Type B pancreatic cell (in vitro differentiated cells): ENCODE measurements at regions not wholly inside any gene's neighbourhood (a gene's known extent, or its start where the extent isn't known, plus 50 kb on each side); places are given as distances from the start of the nearest gene placed in this dataset.
A peak's percentile ranks its signal among the peaks of the same experiment; 100 is the strongest.

Experiments
- DNase-seq: peaks from one replicate; pipeline ENCODE4 v3.0.0; 2021; ENCODE audit warnings: mixed read lengths; ENCODE audit not compliant: unreplicated experiment; ENCODE audit errors: extremely low spot score
- H3K27ac Mint-ChIP-seq: 2 replicates; pipeline ENCODE4 v1.8.0; 2021; ENCODE audit warnings: mild to moderate bottlenecking, mixed read lengths
- H3K27me3 Mint-ChIP-seq: 2 replicates; pipeline ENCODE4 v1.8.0; 2021; ENCODE audit warnings: mixed read lengths
- H3K36me3 Mint-ChIP-seq: 2 replicates; pipeline ENCODE4 v1.8.0; 2021; ENCODE audit warnings: mixed read lengths
- H3K4me1 Mint-ChIP-seq: one replicate; pipeline ENCODE4 v1.8.0; 2021; ENCODE audit warnings: mixed read lengths; ENCODE audit not compliant: unreplicated experiment
- H3K4me3 Mint-ChIP-seq: 2 replicates; pipeline ENCODE4 v1.8.0; 2021; ENCODE audit warnings: mild to moderate bottlenecking, mixed read lengths
- H3K9me3 Mint-ChIP-seq: 2 replicates; pipeline ENCODE4 v1.8.0; 2021; ENCODE audit warnings: mixed read lengths
- TF ChIP-seq, protein P1 (sequence below): fragments of 200-600 bp; sonication (generic); conservative IDR thresholded peaks from 2 replicates; pipeline ENCODE4 v1.5.0; 2021; ENCODE audit warnings: antibody characterized with exemption, mild to moderate bottlenecking

DNA sequence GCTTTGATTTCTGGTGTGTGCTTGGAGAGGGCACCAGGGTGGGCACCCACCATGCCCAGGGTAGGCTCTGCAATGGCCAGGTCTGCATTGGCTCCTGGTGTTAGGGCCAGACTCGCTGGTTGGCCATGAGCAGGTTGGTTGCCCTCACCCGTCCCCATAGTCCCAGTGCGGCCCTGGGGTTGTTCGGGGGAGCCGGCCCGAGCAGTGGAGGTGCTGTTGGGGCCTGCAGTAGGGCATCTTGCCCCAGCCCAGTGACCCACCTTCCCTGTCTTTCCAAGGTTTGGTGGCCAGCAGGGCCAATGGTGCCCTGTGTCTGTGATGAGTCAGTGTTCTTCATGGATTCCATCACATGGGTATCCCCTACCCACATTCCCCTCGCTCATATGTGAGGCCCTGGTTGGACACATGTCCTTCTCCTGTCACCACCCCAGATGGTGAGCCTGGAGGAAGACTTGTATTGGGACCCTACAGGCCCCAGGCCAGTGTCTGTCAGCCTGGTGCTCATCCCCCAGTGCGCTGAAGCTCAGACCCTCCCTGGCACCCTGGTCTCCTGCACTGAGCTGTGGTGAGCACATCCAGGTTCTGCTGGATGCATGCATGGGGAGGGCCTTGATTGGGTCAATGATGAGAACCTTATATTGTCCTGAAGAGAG, 190.1 kb downstream of the UBE3A start:
- TF ChIP-seq, protein P1, sequence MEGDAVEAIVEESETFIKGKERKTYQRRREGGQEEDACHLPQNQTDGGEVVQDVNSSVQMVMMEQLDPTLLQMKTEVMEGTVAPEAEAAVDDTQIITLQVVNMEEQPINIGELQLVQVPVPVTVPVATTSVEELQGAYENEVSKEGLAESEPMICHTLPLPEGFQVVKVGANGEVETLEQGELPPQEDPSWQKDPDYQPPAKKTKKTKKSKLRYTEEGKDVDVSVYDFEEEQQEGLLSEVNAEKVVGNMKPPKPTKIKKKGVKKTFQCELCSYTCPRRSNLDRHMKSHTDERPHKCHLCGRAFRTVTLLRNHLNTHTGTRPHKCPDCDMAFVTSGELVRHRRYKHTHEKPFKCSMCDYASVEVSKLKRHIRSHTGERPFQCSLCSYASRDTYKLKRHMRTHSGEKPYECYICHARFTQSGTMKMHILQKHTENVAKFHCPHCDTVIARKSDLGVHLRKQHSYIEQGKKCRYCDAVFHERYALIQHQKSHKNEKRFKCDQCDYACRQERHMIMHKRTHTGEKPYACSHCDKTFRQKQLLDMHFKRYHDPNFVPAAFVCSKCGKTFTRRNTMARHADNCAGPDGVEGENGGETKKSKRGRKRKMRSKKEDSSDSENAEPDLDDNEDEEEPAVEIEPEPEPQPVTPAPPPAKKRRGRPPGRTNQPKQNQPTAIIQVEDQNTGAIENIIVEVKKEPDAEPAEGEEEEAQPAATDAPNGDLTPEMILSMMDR = no peak
- no peak overlapping the region for H3K4me3 Mint-ChIP-seq
- H3K36me3 Mint-ChIP-seq = no peaks in the 10 kb centered on the region
- peak; percentile 58 for DNase-seq
- no peaks in the 10 kb centered on the region for H3K9me3 Mint-ChIP-seq
- H3K27me3 Mint-ChIP-seq = no peaks in the 10 kb centered on the region
- no peak overlapping the region for H3K27ac Mint-ChIP-seq
- H3K4me1 Mint-ChIP-seq = no peaks in the 10 kb centered on the region

DNA sequence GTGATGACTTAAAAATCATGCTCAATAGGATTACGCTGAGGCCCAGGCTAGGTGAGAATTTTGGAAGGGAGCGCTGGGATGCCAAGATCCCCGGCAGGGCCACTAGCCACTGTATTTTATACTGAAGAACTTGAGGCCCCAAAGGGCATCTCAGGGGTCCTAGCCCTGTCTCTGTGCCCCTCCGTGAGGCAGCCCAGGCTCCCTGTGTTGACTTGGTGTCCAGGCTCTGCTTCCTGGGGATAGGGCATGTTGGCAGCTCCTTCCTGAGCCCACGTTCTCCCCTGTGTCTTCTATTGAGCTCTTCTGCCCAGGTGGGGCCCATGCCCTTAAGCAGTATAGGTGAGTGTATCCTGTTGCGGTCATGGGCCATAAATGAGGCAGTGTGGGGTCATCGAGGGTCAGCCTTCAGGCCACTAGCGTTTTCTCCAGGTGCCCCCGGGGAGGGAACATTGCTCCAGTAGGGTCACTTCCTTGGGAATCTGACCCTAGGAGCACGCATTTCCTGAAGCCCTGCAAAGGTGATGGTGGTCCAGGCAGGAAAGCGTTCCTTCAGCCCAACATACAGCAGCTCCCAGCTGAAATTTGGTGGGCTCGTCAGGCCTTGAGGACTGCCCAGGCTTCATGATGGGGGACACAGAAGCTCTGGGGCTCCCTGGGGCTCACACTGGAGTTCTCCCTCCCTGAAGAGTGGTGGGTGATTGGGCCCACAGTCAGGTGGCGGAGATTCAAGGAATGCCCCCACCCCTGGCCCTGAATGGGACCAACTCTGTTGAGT, 189.4 kb downstream of the UBE3A start:
- TF ChIP-seq, protein P1 = no peak
- H3K4me1 Mint-ChIP-seq = no peaks in the 10 kb centered on the region
- no peaks in the 10 kb centered on the region for H3K27me3 Mint-ChIP-seq
- DNase-seq = peak; percentile 55
- no peak overlapping the region for H3K4me3 Mint-ChIP-seq
- no peaks in the 10 kb centered on the region for H3K36me3 Mint-ChIP-seq
- H3K27ac Mint-ChIP-seq = no peak overlapping the region
- H3K9me3 Mint-ChIP-seq = peaks cover 4% of the 10 kb centered on the region

DNA sequence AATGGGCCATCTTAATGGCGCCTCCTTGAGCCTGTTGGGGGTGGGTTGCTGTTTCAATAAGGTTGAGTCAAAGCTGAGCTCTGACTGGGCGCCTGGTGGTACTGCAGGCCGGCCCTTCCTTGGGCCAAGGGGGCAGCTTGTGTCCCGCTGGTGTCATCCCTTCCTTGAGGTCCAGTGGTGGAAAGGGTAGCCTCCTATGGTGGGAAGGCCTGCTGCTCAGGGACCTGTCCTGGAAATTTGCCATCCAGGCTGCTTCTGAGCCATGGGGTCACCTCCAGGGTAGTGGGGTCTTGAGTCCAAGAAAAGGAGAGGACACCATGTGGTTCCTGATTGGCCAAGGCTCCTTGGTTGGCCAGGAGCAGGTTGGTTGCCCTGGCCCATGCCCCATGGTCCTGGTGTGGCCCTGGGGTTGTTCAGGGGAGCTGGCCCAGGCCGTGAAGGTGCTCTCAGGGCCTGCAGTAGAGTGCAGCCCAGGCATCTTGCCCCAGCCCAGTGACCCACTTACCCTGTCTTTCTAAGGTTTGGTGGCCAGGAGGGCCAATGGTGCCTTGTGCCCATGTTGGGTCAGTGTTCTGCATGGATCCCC, 188.7 kb downstream of the UBE3A start:
- TF ChIP-seq, protein P1 = no peak
- no peak overlapping the region for H3K4me3 Mint-ChIP-seq
- H3K9me3 Mint-ChIP-seq = peaks cover 8% of the 10 kb centered on the region
- H3K4me1 Mint-ChIP-seq = no peaks in the 10 kb centered on the region
- no peak overlapping the region for H3K27ac Mint-ChIP-seq
- H3K36me3 Mint-ChIP-seq = no peaks in the 10 kb centered on the region
- H3K27me3 Mint-ChIP-seq = no peaks in the 10 kb centered on the region
- peak; percentile 47 for DNase-seq

DNA sequence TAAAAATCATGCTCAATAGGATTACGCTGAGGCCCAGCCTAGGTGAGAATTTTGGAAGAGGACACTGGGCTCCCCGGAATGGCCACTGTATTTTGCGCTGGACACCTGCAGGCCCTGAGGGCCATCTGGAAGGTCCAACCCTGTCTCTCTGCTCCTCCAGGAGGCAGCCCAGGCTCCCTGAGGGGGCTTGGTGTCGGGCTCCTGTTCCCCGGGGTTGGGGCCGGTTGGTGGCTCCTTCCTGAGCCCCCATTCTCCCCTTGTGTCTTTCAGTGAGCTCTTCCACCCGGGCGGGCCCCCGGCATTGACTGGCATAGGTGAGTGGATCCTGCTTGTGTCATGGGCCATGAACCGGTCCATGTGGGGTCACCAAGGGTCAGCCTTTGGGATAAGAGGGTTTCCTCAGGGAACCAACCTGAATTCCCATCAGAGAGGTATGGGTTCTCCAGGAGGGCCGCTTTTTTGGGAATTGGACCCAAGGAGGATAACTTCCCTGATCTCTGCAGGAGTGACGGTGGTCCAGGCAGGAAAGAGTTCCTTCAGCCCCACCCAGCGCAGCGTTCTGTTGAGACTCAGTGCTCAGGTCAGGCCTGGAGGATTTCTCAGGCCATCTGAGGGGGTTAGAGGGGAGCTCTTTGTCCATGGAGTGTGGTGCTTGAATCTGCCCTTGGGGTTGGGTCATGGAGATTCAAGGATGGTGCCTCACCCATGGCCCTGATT, 187.8 kb downstream of the UBE3A start:
- DNase-seq = peak; percentile 54

More for the DNA sequence above, 187.8 kb downstream of the UBE3A start:
- H3K4me1 Mint-ChIP-seq = no peaks in the 10 kb centered on the region
- H3K36me3 Mint-ChIP-seq = no peaks in the 10 kb centered on the region
- H3K9me3 Mint-ChIP-seq = peaks cover 8% of the 10 kb centered on the region
- no peak overlapping the region for H3K27ac Mint-ChIP-seq
- H3K4me3 Mint-ChIP-seq = no peak overlapping the region
- TF ChIP-seq, protein P1 = no peak
- no peaks in the 10 kb centered on the region for H3K27me3 Mint-ChIP-seq
